ENCODE measurements at regions not wholly inside any gene's neighbourhood (a gene's known extent, or its start where the extent isn't known, plus 50 kb on each side); places are given as distances from the start of the nearest gene placed in this dataset.

DNA sequence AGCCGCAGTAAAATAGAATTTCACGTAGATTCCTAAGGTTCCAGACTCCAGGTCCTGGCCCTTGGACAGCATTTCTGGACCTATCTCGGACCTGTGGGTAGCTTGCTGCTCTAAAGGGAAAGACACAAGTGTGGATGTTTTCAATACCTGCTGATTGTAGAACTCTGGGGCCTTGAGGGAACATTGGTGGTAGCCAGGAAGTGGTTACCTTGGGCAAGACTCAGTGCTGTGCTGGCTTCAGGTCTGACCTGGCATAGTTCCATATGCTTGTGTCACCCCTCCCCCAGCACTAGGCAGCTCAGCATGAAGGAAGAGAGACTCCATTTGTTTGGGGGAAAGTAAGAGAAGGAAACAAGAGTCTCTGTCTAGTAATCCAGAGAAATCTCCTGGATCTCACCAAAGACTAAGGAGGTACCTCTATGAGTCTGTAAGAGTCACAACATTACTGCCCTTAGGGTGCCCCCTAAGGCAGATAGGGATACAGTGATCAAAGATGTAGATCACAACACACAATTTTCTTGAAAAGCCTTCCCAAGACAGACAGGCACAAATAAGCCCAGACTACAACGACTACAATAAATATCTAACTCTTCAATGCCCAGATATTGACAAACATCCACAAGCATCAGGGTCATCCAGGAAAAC, 398.8 kb downstream of the TGFB2 start:
- ChIA-PET CTCF (no interaction called here), POLR2A (no interaction called here), RAD21 (ENCODE audit: low non-redundant PET in 1 of 2, low total read pairs in 2 of 2, uncharacterized antibody in 2 of 2, unreplicated experiment in 2 of 2) (no interaction called here)
- Histone ChIP-seq H3K9me3 (ENCODE audit: control insufficient read depth in 1 of 2, insufficient read depth in 1 of 2, low read depth in 1 of 2, low read length in 2 of 2) (no peaks in the 10 kb centered on the region), H3K4me2 (ENCODE audit: low read length) (no peak overlapping the region), H3K4me3 (replicated peaks in 1 of 2; ENCODE audit: low read depth in 1 of 2, low read length in 2 of 2) (no peak overlapping the region), H3K79me2 (ENCODE audit: insufficient read depth, low read length) (no peaks in the 10 kb centered on the region), H3K27me3 (ENCODE audit: insufficient read depth, low read length) (no peaks in the 10 kb centered on the region), H4K20me1 (ENCODE audit: insufficient read depth) (no peaks in the 10 kb centered on the region), H2AFZ (ENCODE audit: low read depth, low read length, poor library complexity, severe bottlenecking) (no peak overlapping the region), H3K36me3 (ENCODE audit: control insufficient read depth in 1 of 2, insufficient read depth in 2 of 2, low read length in 2 of 2) (no peaks in the 10 kb centered on the region), H3K4me1 (ENCODE audit: control insufficient read depth in 1 of 2, insufficient read depth in 2 of 2, low read length in 2 of 2) (no peaks in the 10 kb centered on the region), H3K9me2 (ENCODE audit: insufficient read depth) (no peaks in the 10 kb centered on the region), H3K9ac (ENCODE audit: low read length) (no peak overlapping the region), H3K27ac (ENCODE audit: low read depth, low read length) (no peak overlapping the region)
- ATAC-seq (no peak; the same call in 1 of the 2 replicates), DNase-seq (ENCODE audit: low read depth, low spot score) (no peak)
- TF ChIP-seq, protein P1, sequence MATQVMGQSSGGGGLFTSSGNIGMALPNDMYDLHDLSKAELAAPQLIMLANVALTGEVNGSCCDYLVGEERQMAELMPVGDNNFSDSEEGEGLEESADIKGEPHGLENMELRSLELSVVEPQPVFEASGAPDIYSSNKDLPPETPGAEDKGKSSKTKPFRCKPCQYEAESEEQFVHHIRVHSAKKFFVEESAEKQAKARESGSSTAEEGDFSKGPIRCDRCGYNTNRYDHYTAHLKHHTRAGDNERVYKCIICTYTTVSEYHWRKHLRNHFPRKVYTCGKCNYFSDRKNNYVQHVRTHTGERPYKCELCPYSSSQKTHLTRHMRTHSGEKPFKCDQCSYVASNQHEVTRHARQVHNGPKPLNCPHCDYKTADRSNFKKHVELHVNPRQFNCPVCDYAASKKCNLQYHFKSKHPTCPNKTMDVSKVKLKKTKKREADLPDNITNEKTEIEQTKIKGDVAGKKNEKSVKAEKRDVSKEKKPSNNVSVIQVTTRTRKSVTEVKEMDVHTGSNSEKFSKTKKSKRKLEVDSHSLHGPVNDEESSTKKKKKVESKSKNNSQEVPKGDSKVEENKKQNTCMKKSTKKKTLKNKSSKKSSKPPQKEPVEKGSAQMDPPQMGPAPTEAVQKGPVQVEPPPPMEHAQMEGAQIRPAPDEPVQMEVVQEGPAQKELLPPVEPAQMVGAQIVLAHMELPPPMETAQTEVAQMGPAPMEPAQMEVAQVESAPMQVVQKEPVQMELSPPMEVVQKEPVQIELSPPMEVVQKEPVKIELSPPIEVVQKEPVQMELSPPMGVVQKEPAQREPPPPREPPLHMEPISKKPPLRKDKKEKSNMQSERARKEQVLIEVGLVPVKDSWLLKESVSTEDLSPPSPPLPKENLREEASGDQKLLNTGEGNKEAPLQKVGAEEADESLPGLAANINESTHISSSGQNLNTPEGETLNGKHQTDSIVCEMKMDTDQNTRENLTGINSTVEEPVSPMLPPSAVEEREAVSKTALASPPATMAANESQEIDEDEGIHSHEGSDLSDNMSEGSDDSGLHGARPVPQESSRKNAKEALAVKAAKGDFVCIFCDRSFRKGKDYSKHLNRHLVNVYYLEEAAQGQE (IDR thresholded peaks at IDR 0.05; ENCODE audit: low read depth) = no peak
- TF ChIP-seq, protein P2, sequence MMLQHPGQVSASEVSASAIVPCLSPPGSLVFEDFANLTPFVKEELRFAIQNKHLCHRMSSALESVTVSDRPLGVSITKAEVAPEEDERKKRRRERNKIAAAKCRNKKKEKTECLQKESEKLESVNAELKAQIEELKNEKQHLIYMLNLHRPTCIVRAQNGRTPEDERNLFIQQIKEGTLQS (IDR thresholded peaks at IDR 0.05) = no peak
- TF ChIP-seq FOSL1 (IDR thresholded peaks at IDR 0.05; ENCODE audit: low read depth) (no peak), EGR1 (IDR thresholded peaks at IDR 0.05; ENCODE audit: low read depth) (no peak), POLR2AphosphoS5 (IDR thresholded peaks at IDR 0.05; ENCODE audit: low read depth, low read length) (no peak), CEBPB (IDR thresholded peaks at IDR 0.05; ENCODE audit: low read depth) (no peak), TCF7L2 (IDR thresholded peaks at IDR 0.05; ENCODE audit: borderline replicate concordance, extremely low read depth, insufficient read depth, insufficient read length) (no peak), SP1 (IDR thresholded peaks at IDR 0.05; ENCODE audit: low read depth) (no peak), POLR2A (IDR thresholded peaks at IDR 0.05; ENCODE audit: borderline replicate concordance, extremely low read depth, insufficient read depth, insufficient read length) (no peak), JUND (IDR thresholded peaks at IDR 0.05) (no peak), YY1 (IDR thresholded peaks at IDR 0.05; ENCODE audit: extremely low read depth, insufficient replicate concordance, low read depth, low read length) (no peak)
- TF ChIP-seq, protein P3, sequence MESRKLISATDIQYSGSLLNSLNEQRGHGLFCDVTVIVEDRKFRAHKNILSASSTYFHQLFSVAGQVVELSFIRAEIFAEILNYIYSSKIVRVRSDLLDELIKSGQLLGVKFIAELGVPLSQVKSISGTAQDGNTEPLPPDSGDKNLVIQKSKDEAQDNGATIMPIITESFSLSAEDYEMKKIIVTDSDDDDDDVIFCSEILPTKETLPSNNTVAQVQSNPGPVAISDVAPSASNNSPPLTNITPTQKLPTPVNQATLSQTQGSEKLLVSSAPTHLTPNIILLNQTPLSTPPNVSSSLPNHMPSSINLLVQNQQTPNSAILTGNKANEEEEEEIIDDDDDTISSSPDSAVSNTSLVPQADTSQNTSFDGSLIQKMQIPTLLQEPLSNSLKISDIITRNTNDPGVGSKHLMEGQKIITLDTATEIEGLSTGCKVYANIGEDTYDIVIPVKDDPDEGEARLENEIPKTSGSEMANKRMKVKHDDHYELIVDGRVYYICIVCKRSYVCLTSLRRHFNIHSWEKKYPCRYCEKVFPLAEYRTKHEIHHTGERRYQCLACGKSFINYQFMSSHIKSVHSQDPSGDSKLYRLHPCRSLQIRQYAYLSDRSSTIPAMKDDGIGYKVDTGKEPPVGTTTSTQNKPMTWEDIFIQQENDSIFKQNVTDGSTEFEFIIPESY (IDR thresholded peaks at IDR 0.05; ENCODE audit: extremely low read depth, insufficient replicate concordance, low read length) = no peak
- TF ChIP-seq, protein P4, sequence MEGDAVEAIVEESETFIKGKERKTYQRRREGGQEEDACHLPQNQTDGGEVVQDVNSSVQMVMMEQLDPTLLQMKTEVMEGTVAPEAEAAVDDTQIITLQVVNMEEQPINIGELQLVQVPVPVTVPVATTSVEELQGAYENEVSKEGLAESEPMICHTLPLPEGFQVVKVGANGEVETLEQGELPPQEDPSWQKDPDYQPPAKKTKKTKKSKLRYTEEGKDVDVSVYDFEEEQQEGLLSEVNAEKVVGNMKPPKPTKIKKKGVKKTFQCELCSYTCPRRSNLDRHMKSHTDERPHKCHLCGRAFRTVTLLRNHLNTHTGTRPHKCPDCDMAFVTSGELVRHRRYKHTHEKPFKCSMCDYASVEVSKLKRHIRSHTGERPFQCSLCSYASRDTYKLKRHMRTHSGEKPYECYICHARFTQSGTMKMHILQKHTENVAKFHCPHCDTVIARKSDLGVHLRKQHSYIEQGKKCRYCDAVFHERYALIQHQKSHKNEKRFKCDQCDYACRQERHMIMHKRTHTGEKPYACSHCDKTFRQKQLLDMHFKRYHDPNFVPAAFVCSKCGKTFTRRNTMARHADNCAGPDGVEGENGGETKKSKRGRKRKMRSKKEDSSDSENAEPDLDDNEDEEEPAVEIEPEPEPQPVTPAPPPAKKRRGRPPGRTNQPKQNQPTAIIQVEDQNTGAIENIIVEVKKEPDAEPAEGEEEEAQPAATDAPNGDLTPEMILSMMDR (IDR thresholded peaks at IDR 0.05 in 2 of 3, conservative IDR thresholded peaks at IDR 0.05 in 1 of 3; ENCODE audit: borderline replicate concordance in 1 of 3, insufficient read depth in 1 of 3, low read depth in 2 of 3, low read length in 2 of 3) = no peak
- BruUV-seq (replicated peaks) = no TSS peak
- intact Hi-C loops (cut with micrococcal nuclease) = no loop called here
